HEK293 (cell line): ENCODE measurements at regions not wholly inside any gene's neighbourhood (a gene's known extent, or its start where the extent isn't known, plus 50 kb on each side); places are given as distances from the start of the nearest gene placed in this dataset.

ENCODE experiments used
- CTCF ChIA-PET: fragments of 350-600 bp; formaldehyde crosslinking; extraction: SDS; loops from one replicate; lab custom pipeline; 2021; ENCODE audit warnings: antibody characterized with exemption; lab: Yijun Ruan, JAX
- POLR2A ChIA-PET: fragments of 300-600 bp; formaldehyde crosslinking; extraction: SDS; loops from one replicate; lab custom pipeline; 2020; ENCODE audit warnings: antibody characterized with exemption, inconsistent platforms; lab: Yijun Ruan, JAX
- H3K27ac ChIP-seq: fragments of 200-500 bp; sonication (Bioruptor generic); 2 replicates; pipeline ENCODE4 v1.5.1; 2014; ENCODE audit warnings: low read depth, low read length, control low read depth, inconsistent platforms; ENCODE audit errors: extremely low read depth
- H3K36me3 ChIP-seq, 2 experiments: fragments of 200-500 bp in 1 of 2; sonication (Bioruptor generic) in 1 of 2; 1 replicate in 1 of 2; 2 replicates in 1 of 2; pipeline ENCODE4 v1.5.1; 2014 to 2017; ENCODE audit warnings: inconsistent platforms in 2 of 2, low read length in 2 of 2; ENCODE audit not compliant: control insufficient read depth in 2 of 2, insufficient read depth in 1 of 2
- H3K4me1 ChIP-seq: fragments of 200-500 bp; sonication (Bioruptor generic); 2 replicates; pipeline ENCODE4 v1.5.1; 2014; ENCODE audit warnings: mild to moderate bottlenecking, low read length, inconsistent platforms; ENCODE audit not compliant: control insufficient read depth, insufficient read depth
- H3K4me3 ChIP-seq: 2 replicates; pipeline ENCODE4 v1.5.1; 2011; ENCODE audit warnings: low read depth, mild to moderate bottlenecking, control low read depth, low read length, moderate library complexity
- H3K9me3 ChIP-seq: fragments of 200-500 bp; sonication (Bioruptor generic); 2 replicates; pipeline ENCODE4 v1.5.1; 2014; ENCODE audit warnings: low read depth, low read length, inconsistent platforms; ENCODE audit not compliant: control insufficient read depth, insufficient read depth
- CTCF ChIP-seq: fragments of 450-650 bp; formaldehyde crosslinking; IDR thresholded peaks from 2 replicates; pipeline ENCODE4 v1.5.1; 2016; ENCODE audit warnings: missing biosample characterization, missing genetic modification characterization
- ELK4 ChIP-seq: IDR thresholded peaks from 2 replicates; pipeline ENCODE4 v1.6.1; 2011; ENCODE audit warnings: mild to moderate bottlenecking, low read depth, low read length, borderline replicate concordance
- KLF7 ChIP-seq: fragments of 450-650 bp; formaldehyde crosslinking; IDR thresholded peaks from 2 replicates; pipeline ENCODE4 v1.5.1; 2016; ENCODE audit warnings: missing biosample characterization, missing genetic modification characterization, borderline replicate concordance
- KLF8 ChIP-seq: fragments of 450-650 bp; formaldehyde crosslinking; IDR thresholded peaks from 2 replicates; pipeline ENCODE4 v1.5.1; 2016; ENCODE audit warnings: missing biosample characterization, missing genetic modification characterization
- MEIS1 ChIP-seq: sonication (generic); formaldehyde crosslinking; IDR thresholded peaks from 2 replicates; pipeline ENCODE4 v1.8.1; 2022; ENCODE audit warnings: missing genetic modification reagents, mild to moderate bottlenecking, borderline replicate concordance
- MZF1 ChIP-seq: fragments of 450-650 bp; formaldehyde crosslinking; IDR thresholded peaks from 2 replicates; pipeline ENCODE4 v1.5.1; 2017; ENCODE audit warnings: missing biosample characterization, missing genetic modification characterization, borderline replicate concordance
- PATZ1 ChIP-seq: fragments of 450-650 bp; formaldehyde crosslinking; IDR thresholded peaks from 2 replicates; pipeline ENCODE4 v1.5.1; 2016; ENCODE audit warnings: missing biosample characterization, missing genetic modification characterization
- SCRT1 ChIP-seq: fragments of 450-650 bp; formaldehyde crosslinking; IDR thresholded peaks from 2 replicates; pipeline ENCODE4 v1.5.1; 2016; ENCODE audit warnings: missing biosample characterization, missing genetic modification characterization, borderline replicate concordance
- TRIM28 ChIP-seq: IDR thresholded peaks from 2 replicates; pipeline ENCODE4 v1.6.1; 2011; ENCODE audit warnings: low read length, control low read depth, borderline replicate concordance
- ZFHX2 ChIP-seq: fragments of 450-650 bp; formaldehyde crosslinking; conservative IDR thresholded peaks from 2 replicates; pipeline ENCODE4 v1.5.1; 2016; ENCODE audit warnings: missing biosample characterization, missing genetic modification characterization
- ZFP37 ChIP-seq: fragments of 450-650 bp; formaldehyde crosslinking; IDR thresholded peaks from 2 replicates; pipeline ENCODE4 v1.5.1; 2016; ENCODE audit warnings: missing biosample characterization, missing genetic modification characterization
- ZFP41 ChIP-seq: fragments of 450-650 bp; formaldehyde crosslinking; IDR thresholded peaks from 2 replicates; pipeline ENCODE4 v1.5.1; 2016; ENCODE audit warnings: missing biosample characterization, missing genetic modification characterization, borderline replicate concordance
- ZNF16 ChIP-seq: fragments of 450-650 bp; formaldehyde crosslinking; IDR thresholded peaks from 2 replicates; pipeline ENCODE4 v1.5.1; 2016; ENCODE audit warnings: low read depth, missing biosample characterization, missing genetic modification characterization
- ZNF248 ChIP-seq: fragments of 450-650 bp; formaldehyde crosslinking; IDR thresholded peaks from 2 replicates; pipeline ENCODE4 v1.5.1; 2017; ENCODE audit warnings: missing biosample characterization, missing genetic modification characterization
- ZNF398 ChIP-seq: fragments of 450-650 bp; formaldehyde crosslinking; IDR thresholded peaks from 2 replicates; pipeline ENCODE4 v1.5.1; 2017; ENCODE audit warnings: missing biosample characterization, missing genetic modification characterization
- ZNF629 ChIP-seq: fragments of 450-650 bp; formaldehyde crosslinking; IDR thresholded peaks from 2 replicates; pipeline ENCODE4 v1.5.1; 2017; ENCODE audit warnings: missing biosample characterization, missing genetic modification characterization
- ZNF645 ChIP-seq: fragments of 450-650 bp; formaldehyde crosslinking; IDR thresholded peaks from 2 replicates; pipeline ENCODE4; 2016; ENCODE audit warnings: missing biosample characterization, missing genetic modification characterization
- ZNF670 ChIP-seq: fragments of 450-650 bp; formaldehyde crosslinking; IDR thresholded peaks from 2 replicates; pipeline ENCODE4 v1.5.1; 2016; ENCODE audit warnings: missing biosample characterization, missing genetic modification characterization, low read depth
- ZSCAN23 ChIP-seq: fragments of 450-650 bp; formaldehyde crosslinking; IDR thresholded peaks from 2 replicates; pipeline ENCODE4 v1.5.1; 2016; ENCODE audit warnings: missing biosample characterization, missing genetic modification characterization

GRCh38 chr18:76275727-76276313 is 219.2 kb downstream of the ZNF516 start:
- Histone ChIP-seq H3K27ac (no peak overlapping the region), H3K9me3 (no peaks in the 10 kb centered on the region), H3K4me3 (no peak overlapping the region), H3K4me1 (no peaks in the 10 kb centered on the region), H3K36me3 (no peaks in the 10 kb centered on the region)
- TF ChIP-seq ELK4 (no peak), ZFP37 (tag by site-specific recombination) (no peak), ZNF248 (tag by site-specific recombination) (no peak), ZNF16 (tag by site-specific recombination) (no peak), ZSCAN23 (tag by site-specific recombination) (no peak), MEIS1 (no peak), ZNF670 (tag by site-specific recombination) (no peak), KLF8 (no peak), KLF7 (tag by site-specific recombination) (no peak), ZFHX2 (tag by site-specific recombination) (no peak), ZFP41 (tag by site-specific recombination) (no peak), SCRT1 (tag by site-specific recombination) (no peak), ZNF629 (no peak), TRIM28 (no peak), ZNF645 (tag by site-specific recombination) (no peak), PATZ1 (tag by site-specific recombination) (no peak)
- CTCF ChIA-PET = interaction anchor here (0.6 kb wide), 1 partner anchor 1624 kb away, joined by 3 read pairs; no protein-coding TSS in a partner anchor
- POLR2A ChIA-PET = no interaction called here

GRCh38 chr18:76274468-76275289 is 220.4 kb downstream of the ZNF516 start:
- Histone ChIP-seq H3K27ac (no peak overlapping the region), H3K9me3 (no peaks in the 10 kb centered on the region), H3K36me3 (no peaks in the 10 kb centered on the region), H3K4me1 (no peaks in the 10 kb centered on the region), H3K4me3 (no peak overlapping the region)
- ChIA-PET CTCF (interaction anchor here (1.0 to 1.4 kb wide), 2 partner anchors 12 to 17 kb away, joined by 5 to 9 read pairs; no protein-coding TSS in a partner anchor), POLR2A (no interaction called here)
- TF ChIP-seq MZF1 (tag by site-specific recombination) (no peak), ZNF398 (tag by site-specific recombination) (no peak), CTCF (tag by site-specific recombination) (peak; percentile 54)
